NCI-H748 (cell line): ENCODE measurements at regions not wholly inside any gene's neighbourhood (a gene's known extent, or its start where the extent isn't known, plus 50 kb on each side); places are given as distances from the start of the nearest gene placed in this dataset.

Experiments
- DNase-seq: peaks from one replicate; lab custom pipeline; 2025; ENCODE audit not compliant: unreplicated experiment; lab: John Stamatoyannopoulos, UW

DNA sequence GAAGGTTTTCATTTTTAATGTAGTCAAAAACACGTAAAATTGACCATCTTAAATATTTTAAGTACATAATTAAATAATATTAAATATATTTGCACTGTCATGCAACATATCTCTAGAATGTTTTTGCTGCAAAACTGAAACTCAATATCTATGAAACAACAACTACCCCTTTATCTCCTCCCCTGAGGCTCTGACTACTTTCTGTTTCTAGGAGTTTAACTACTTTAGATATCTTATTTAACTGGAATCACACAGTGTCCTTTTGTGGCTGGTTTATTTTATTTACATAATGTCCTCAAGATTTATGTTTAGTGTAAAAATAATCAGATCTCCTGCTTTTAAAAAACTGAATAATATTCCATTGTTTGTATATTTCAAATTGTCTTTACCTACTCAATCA lies 2003.9 kb downstream of the TP53TG3F start:
- no peak for DNase-seq

DNA sequence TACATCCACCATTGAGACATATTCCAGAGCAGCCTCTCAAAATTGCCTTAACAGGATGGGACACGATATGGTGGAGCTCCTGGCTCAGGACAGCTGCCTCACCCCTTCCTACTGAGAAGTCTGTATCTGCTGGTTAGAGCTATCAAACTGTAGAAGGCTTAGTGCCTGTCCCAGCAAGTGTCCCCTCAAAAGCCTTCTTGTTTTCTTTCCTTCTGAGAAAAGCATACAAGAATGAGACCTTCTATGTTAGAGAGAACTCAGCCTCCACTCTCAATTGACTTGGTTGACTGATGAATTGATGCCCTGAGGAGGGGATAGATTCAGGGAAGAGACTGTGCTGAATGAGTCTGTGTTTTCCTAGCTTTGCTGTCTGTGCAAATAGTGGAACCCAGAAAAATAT lies 2020.9 kb downstream of the TP53TG3F start:
- no peak for DNase-seq

DNA sequence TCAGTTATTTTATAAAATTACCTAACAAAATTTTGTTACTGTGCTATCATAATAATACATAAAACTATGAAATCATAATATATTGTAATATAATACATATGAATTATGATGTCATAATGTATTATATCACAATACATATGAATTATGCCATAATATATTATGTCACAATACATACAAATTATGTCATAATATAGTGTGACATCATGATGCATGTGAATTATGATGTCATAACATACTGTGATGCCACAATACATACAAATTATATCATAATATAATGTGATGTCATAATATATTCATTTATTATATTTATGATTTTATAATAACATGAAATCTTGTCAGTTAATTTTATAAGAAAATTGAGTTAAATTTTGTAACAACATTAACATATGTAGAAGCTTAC lies 2021.6 kb downstream of the TP53TG3F start:
- DNase-seq: no peak

DNA sequence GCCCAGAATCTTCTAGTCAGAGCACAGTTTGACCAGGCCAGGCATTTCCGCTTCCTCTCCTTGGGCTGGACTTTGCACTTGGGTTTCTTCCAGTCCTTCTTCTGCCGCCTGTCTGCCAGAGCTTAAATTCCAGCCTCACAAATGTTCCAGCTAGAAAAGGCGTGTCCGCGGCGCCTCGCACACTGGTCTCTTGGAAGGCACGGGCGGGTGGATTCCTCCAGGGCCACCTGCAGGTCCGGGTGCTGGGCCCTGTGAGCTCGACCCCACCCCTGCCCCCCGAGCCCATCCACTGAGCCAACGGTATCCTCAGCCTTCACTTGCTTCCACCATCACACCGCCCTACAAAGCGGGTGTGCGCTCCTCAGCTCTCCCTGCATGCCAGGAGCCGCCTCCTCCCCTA lies 2026.5 kb downstream of the TP53TG3F start:
- no peak for DNase-seq

DNA sequence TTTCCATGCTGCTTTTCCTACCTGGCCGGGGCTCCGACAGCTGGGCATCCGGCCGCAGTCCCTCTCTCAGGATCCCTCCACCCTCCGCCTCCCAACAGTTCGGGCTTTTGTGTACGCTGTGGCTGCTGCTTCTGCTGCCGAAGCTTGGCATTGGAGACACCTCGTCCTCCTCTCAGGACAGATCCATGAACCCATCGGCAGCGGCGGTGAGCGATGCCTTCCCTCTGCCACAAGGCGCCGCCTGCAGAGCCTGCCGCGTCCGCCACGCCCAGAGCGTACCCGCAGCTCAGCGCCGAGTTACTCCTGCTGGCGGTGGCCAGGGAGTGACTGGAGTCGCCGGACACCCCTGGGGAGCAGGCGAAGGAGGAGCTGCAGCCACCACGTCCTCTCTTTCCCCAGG lies 2032.8 kb downstream of the TP53TG3F start:
- DNase-seq: peak; percentile 95

DNA sequence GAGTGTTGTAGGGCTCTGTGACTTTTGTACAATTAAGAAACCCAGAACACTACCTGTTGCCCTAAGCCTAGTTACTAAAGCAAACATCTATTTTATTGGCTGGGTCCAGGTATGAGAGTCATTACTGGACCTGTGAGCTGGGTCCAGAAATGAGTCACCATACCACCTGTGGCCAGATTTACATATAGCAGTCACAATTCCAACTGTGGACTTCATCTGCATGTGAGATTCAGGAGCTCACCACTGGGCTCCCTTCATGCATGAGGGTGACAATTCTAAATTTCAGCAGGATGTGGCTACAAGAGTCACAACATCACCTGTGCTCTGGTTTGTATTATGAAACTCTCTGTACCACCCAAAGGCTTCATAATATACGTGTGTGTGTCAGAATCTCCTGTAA lies 2038.0 kb downstream of the TP53TG3F start:
- no peak for DNase-seq

DNA sequence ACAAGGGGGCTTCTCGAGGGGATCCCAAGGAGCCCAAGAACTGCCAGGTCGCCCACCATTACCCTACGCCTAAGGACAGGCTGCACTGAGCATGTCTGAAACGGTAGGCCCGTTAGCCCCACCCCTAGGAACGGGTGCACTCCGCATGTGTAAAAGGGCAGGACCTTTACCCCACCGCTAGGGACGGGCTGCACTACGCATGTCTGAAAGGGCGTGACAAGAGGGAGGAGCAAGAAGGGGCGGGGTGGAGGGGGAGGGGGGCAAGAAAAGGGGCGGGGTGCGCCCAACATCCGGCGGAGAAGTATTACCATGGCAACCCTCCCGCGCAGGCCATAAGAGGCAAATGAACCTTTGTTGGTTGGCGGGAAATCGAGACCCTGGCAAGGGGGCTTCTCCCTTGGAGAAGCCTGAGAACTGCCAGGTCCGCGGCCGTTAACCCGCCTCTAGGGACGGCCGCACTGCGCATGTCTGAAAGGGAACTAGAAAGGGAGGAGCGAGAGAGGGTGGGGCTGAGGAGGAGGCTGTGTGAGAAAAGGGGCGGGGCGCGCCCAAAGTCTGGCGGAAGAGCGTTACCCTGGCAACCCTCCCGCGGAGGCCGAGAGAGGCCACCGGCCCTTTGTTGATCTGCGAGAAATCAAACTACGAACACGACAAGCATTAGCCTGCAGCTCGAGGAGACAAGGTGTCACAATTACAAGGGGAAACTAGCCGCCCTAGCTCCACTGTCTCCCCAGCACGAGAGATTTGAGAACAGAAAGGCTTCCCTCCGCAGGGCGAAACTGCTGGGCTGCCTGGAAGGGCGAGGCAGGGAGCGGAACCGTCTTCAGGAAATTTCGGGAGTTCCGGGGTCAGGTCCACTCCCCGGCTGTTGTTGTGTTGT lies 2046.8 kb downstream of the TP53TG3F start:
- DNase-seq: peak; percentile 97

DNA sequence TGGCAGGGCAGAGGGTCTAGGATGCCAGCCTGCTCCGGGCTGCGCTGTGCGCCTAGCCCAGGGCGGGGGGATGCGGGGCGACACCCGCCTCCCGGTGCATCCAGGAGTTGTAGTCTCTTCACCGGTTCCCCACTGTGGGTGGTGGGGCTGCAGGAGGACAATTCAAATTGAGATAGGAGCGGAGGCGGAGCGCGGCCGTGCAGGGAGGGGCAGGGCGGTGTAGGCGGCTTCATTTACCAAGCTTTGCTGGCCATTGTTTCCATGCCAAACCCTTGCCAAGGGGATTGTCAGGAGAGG lies 2047.4 kb downstream of the TP53TG3F start:
- DNase-seq: peak; percentile 88

DNA sequence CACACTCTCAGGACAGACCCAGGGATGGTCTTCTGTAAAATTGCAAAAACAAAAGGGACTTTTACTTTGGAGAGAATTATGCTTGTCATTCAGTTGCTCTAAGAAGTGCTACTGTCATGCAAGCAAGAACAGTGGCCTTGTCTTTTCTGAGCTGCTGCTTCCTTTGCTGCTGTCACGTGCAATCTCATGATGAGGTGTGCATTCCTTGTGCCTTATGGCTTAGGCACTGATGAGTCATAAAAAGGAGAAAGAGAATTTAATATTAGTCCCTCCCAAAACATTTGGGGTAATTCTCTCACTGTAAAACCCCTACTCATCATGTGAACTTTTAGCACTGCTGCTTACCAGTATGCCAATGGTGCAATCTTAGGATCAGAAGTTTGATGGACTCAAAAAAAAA lies 2051.3 kb downstream of the TP53TG3F start:
- DNase-seq: peak; percentile 78

DNA sequence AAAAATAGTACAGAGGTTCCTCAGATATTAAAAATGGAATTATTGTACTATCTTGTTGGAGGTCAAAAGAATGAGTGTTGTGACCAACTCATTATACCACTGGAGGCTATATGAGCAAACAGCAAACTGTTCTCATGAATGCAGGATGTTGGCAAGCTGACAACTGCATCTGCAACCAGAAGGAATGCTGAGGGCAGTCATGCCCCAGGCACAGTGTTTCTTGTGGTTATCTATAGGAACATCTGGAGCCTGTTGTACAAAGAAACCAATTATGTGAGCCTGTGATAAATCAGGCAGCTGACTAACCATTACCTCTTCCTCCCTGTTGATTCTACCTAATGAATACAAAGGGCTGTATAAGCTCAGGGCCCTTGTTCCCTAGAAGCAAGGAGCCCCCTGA lies 2057.1 kb downstream of the TP53TG3F start:
- peak; percentile 15 for DNase-seq

DNA sequence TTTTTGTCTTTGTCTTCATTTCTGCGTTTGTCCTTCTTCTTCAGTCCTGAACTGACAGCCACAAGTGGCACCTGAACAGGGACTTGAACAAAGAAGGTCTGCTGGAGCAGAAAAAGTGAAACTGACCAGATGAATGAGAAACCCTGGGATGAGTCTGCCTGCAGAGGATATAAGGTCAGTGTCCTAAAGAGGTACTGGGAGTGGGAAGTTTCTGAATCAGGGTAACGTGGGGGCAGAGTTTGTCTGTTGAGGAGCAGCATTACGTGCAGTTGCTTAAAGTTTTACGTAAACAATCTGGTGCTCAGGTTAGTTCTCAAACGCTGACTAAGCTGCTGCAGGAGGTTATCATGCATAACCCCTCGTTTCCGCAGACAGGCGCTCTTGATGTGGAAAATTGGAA lies 2057.6 kb downstream of the TP53TG3F start:
- no peak for DNase-seq

DNA sequence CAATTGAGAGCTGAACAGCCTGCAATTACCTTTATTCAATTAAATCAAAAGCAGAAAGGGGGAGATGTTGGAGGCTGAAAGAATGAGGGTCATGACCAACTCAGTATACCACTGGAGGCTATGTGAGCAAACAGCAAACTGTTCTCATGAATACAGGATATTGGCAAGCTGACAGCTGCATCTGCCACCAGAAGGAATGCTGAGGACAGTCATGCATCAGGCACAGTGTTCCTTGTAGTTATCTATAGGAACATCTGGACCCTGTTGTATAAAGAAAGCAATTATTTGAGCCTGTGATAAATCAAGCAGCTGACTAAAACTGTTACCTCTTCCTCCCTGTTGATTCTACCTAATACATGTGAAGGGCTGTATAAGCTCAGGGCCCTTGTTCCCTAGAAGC lies 2064.6 kb downstream of the TP53TG3F start:
- DNase-seq: peak; percentile 30

DNA sequence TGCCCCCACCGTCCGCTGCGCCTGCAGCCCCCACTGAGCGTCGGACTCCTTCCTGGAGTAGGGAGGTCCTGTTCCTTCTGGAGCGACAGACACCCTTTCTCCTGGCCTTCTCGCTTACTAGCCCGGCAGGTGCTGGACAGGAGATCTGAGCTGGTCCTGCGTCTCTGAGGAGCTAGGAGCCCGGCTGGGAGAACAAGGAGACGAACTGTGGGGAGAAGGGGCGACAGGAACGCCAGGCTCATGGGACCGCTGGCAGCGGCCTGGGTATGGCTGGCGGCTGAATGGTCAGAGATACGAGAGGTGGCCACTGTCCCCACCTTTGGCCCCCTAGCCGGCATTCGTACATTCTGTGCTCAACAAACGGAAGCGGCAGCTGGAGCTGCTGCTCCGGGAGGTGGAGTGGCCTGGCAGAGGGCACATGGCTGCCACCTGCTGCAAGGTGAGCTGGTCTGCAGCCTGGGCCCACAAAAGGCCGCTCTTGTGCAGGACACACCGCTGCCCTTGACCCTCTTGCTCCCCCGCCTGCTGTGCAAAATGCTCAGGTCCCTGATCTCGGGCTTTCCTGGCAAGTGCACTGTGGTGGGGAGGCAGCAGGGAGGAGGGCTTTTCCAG lies 2066.7 kb downstream of the TP53TG3F start:
- DNase-seq: no peak

DNA sequence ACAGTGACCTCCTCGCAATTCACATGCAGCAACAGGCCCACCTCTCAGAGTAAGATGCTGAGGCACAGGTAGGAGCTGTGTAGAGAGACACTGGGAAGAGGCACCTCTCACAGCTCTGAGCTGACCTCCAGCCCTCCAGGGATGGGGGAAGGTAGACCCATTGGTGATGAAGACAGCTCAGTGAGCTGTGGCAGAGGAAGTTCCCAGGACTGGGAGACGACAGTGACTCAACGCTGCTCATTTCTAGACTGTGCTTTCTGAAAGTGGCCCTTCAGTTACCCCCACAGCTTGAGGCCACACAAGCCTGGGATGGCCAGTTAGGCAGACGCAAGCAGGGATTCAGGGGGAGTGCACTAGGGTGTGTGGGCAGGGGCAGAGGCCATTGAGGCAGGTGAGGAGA lies 2073.2 kb downstream of the TP53TG3F start:
- DNase-seq: no peak

DNA sequence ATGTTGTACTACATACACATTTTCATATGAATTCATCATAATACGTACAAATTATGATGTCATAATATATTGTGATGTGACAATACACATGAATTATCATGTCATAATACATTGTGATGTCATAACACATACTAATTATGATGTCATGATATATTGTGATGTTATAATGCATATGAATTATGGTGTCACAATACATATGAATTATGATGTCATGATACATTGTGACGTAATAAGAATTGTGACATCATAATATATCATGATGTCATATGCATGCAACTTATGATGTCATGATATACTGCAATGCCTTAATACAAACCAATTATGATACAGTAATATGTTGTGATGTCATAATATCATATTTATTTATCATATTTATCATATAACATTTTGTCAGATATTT lies 2074.3 kb downstream of the TP53TG3F start:
- DNase-seq: no peak

DNA sequence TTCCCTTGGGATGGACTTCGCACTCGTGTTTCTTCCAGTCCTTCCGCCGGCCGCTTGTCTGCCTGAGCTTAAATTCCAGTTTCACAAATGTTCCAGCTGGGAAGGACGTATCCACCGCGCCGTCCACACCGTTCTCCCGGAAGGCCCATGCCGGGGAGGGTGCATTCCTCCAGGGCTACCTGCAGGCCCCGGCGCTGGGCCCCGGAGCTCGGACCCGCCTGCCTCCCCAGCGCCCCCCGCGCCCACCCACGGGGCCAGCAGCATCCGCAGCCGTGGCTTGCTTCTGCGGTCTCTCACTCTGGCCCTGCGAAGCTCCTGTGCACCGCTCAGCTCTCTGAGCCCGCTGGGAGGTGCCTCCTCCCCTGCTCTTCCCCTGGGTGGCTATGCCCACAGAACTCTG lies 2084.1 kb downstream of the TP53TG3F start:
- DNase-seq: no peak

DNA sequence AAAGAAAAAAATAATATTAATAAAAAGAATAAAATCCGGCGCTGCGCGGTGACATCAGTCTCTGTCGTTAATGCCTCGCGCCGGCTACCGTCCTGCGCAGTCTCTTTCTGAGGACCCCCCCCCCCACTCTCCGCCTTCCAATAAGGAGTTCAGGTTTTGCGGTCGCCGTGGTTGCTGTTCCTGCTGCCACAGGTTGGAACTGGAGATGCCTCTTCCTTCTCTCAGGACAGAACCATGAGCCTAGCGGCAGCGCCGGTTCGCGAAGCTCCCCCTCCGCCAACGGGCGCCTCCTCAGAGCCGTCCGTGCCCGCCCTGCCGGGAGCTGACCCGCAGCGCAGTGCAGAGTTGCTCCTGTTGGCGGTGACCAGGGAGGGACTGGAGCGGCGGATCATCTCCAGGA lies 2093.4 kb downstream of the TP53TG3F start:
- peak; percentile 73 for DNase-seq

DNA sequence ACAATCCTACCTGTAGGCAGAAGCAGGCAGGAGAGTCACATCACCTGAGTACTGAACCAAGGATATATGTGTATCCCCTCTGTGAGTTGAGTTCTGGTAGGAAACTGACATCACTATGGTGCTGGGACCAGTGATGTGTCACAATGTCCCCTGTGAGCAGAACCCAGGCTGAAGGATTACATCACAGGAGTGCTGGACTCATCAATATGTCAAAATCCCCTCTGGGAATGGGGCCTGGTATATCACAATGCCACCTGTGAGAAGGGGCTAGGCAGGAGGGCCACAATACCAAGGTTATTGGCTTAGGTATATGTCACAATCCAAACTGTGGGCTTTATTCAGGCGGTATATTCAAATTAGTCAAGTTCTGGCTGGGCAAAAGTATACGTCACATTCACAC lies 2098.3 kb downstream of the TP53TG3F start:
- DNase-seq: no peak

DNA sequence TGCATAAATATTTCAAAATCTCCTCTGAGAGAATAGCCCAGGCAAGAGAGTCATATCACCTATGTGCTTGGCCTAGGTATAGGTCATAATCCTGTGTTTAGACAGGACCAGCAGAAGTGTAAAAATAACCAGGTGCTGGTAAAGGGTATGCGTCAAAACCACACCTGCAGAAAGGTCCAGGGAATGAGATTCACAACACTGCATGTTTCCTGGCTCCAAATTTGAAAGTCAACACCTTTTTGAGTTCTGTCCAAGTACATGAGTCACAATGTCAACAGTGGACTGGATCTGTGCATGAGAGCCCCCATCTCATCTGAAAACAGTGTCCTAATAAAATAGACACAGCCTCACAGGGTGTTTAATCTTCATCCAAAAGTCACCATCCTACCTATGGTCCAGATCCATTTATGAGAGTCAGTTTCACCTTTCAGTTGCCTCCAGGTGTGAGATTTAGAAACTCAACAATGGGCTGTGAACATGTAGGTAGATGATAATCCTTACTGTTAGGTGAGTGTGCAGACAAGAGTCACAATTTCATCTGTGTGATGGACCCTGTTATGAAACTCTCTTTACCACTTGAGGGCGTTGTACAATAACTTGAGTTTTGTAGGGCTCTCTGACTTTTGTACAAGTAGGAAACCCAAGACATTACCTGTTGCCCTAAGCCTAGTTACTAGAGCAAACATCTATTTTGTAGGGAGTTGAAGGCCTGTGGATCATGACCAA lies 2100.7 kb downstream of the TP53TG3F start:
- DNase-seq: peak; percentile 84

DNA sequence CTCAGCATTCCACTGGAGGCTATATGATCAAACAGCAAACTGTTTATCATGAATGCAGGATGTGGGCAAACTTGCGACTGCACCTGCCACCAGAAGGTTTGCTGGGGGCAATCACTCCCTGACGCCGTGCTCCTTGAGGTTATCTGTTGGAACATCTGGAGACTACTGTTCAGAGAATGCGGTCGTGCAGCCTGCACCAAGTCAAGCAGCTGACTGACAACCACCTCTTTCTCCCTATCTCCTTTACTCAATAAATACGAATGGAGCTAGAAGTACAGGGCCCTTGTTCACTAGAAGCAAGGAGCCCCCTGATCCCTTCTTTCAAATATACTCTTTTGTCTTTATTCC lies 2101.2 kb downstream of the TP53TG3F start:
- DNase-seq: no peak

DNA sequence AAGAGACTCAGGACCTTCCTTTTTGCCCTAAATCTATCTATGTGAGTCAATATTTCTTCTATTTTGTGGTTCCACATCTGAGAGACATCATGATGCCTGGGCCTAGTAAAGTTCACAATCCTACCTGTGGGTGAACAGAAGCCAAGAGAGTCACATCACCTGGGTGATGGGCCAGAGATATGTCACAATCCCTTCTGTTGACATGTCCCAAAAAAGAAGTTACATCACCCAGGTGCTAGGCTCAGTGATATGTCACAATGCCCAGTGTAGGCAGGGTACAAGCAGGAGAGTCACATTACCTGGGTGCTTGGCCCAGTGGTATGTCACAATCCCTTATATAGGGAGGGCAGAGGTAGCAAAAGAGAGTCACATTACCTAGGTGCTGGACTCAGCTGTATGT lies 2101.9 kb downstream of the TP53TG3F start:
- DNase-seq: no peak

DNA sequence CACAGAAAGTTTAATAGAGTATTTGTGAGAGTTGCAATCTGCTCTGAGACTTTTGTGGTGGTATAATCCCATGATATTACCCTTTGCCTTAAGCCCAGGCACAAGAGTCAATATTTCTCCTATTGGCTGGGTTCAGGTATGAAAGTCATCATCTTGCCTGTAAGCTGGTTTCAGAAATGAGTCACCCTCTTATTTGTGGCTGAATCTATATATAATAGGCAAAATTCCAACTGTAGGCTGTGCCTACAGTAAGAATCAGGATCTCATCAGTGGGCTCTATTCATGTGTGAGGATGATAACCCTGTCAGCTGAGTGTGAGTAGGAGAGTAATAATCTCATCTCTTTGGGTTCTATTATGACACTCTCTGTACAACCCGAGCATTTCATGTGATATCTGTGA lies 2103.1 kb downstream of the TP53TG3F start:
- DNase-seq: no peak
